ENCODE measurements at regions not wholly inside any gene's neighbourhood (a gene's known extent, or its start where the extent isn't known, plus 50 kb on each side); places are given as distances from the start of the nearest gene placed in this dataset.

GRCh38 chr5:160923936-160924710 is 72.1 kb upstream of the ATP10B start:
- no peak for FAIRE-seq
- TF ChIP-seq NR2C1 (IDR thresholded peaks at IDR 0.05) (no peak), MLLT1 (IDR thresholded peaks at IDR 0.05) (no peak), EP300 (IDR thresholded peaks at IDR 0.05; ENCODE audit: borderline replicate concordance in 1 of 2, control insufficient read depth in 1 of 2, low read depth in 2 of 2, low read length in 2 of 2) (no peak), ZNF592 (IDR thresholded peaks at IDR 0.05) (no peak), ZNF274 (IDR thresholded peaks at IDR 0.05; ENCODE audit: insufficient read depth, insufficient read length) (no peak), BMI1 (IDR thresholded peaks at IDR 0.05; ENCODE audit: borderline replicate concordance) (no peak), BHLHE40 (IDR thresholded peaks at IDR 0.05; ENCODE audit: borderline replicate concordance in 1 of 2, low read depth in 2 of 2, low read length in 1 of 2) (no peak), POLR2AphosphoS5 (IDR thresholded peaks at IDR 0.05; ENCODE audit: low read length) (no peak), PBX3 (IDR thresholded peaks at IDR 0.05; ENCODE audit: insufficient replicate concordance, low read depth, low read length) (no peak)
- TF ChIP-seq, protein P1, sequence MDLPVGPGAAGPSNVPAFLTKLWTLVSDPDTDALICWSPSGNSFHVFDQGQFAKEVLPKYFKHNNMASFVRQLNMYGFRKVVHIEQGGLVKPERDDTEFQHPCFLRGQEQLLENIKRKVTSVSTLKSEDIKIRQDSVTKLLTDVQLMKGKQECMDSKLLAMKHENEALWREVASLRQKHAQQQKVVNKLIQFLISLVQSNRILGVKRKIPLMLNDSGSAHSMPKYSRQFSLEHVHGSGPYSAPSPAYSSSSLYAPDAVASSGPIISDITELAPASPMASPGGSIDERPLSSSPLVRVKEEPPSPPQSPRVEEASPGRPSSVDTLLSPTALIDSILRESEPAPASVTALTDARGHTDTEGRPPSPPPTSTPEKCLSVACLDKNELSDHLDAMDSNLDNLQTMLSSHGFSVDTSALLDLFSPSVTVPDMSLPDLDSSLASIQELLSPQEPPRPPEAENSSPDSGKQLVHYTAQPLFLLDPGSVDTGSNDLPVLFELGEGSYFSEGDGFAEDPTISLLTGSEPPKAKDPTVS (IDR thresholded peaks at IDR 0.05; ENCODE audit: low read depth, low read length) = no peak
- TF ChIP-seq, protein P2, sequence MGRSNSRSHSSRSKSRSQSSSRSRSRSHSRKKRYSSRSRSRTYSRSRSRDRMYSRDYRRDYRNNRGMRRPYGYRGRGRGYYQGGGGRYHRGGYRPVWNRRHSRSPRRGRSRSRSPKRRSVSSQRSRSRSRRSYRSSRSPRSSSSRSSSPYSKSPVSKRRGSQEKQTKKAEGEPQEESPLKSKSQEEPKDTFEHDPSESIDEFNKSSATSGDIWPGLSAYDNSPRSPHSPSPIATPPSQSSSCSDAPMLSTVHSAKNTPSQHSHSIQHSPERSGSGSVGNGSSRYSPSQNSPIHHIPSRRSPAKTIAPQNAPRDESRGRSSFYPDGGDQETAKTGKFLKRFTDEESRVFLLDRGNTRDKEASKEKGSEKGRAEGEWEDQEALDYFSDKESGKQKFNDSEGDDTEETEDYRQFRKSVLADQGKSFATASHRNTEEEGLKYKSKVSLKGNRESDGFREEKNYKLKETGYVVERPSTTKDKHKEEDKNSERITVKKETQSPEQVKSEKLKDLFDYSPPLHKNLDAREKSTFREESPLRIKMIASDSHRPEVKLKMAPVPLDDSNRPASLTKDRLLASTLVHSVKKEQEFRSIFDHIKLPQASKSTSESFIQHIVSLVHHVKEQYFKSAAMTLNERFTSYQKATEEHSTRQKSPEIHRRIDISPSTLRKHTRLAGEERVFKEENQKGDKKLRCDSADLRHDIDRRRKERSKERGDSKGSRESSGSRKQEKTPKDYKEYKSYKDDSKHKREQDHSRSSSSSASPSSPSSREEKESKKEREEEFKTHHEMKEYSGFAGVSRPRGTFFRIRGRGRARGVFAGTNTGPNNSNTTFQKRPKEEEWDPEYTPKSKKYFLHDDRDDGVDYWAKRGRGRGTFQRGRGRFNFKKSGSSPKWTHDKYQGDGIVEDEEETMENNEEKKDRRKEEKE (IDR thresholded peaks at IDR 0.05) = no peak

More at GRCh38 chr5:160923936-160924710, 72.1 kb upstream of the ATP10B start:
- CTCF ChIA-PET = no interaction called here
- no peak for DNase-seq (ENCODE audit: low read depth, low spot score)
- RAD21 ChIA-PET (ENCODE audit: unreplicated experiment) = no interaction called here
- no peaks in the 10 kb centered on the region for H3K4me1 ChIP-seq (ENCODE audit: control insufficient read depth, insufficient read depth, low read length)
- no peaks in the 10 kb centered on the region for H3K9me3 ChIP-seq (replicated peaks; ENCODE audit: control insufficient read depth, insufficient read depth, low read length)
- no peak overlapping the region for H3K4me3 ChIP-seq
- no peak overlapping the region for H3K9ac ChIP-seq (ENCODE audit: control insufficient read depth, insufficient read depth, low read length)
- no TSS peak for BruUV-seq (replicated peaks)
- 39% methylated on average over 6 of the region's 6 CpGs for WGBS (ENCODE audit: insufficient coverage, insufficient replicate concordance, low lambda C conversion rate, missing lambda C conversion rate)
- POLR2A ChIA-PET = no interaction called here
- no peak overlapping the region for H3K4me2 ChIP-seq (ENCODE audit: control insufficient read depth, insufficient read depth)
- H4K20me1 ChIP-seq (ENCODE audit: control insufficient read depth, insufficient read depth) = no peaks in the 10 kb centered on the region
- in situ Hi-C loops (cut with MboI) = no loop called here
- H3K27ac ChIP-seq (ENCODE audit: control insufficient read depth, insufficient read depth) = no peak overlapping the region
- no peaks in the 10 kb centered on the region for H3K79me2 ChIP-seq (ENCODE audit: control insufficient read depth, insufficient read depth, low read length)
- no peaks in the 10 kb centered on the region for H3K36me3 ChIP-seq (ENCODE audit: control insufficient read depth in 2 of 2, insufficient read depth in 2 of 2, low read length in 1 of 2)
- H3K27me3 ChIP-seq (replicated peaks in 1 of 2; ENCODE audit: control insufficient read depth in 2 of 2, insufficient read depth in 2 of 2, low read length in 1 of 2) = no peaks in the 10 kb centered on the region
- intact Hi-C loops (cut with micrococcal nuclease; ENCODE audit: unreplicated experiment) = no loop called here
- no peak for ATAC-seq
- SMC1A ChIA-PET (ENCODE audit: uncharacterized antibody, unreplicated experiment) = interaction anchor here (1.4 to 1.5 kb wide), 2 partner anchors 27 to 121 kb away, joined by 3 to 4 read pairs; no protein-coding TSS in a partner anchor
- H2AFZ ChIP-seq (ENCODE audit: control insufficient read depth, low read depth, low read length) = no peak overlapping the region

All from GM12878 (cell line).